CD4-positive, alpha-beta memory T cell (primary cell): ENCODE measurements at regions not wholly inside any gene's neighbourhood (a gene's known extent, or its start where the extent isn't known, plus 50 kb on each side); places are given as distances from the start of the nearest gene placed in this dataset.

Source experiments
- CTCF ChIA-PET: fragments of 350-600 bp; sonication (Branson Sonifier 250); formaldehyde crosslinking; loops from one replicate; lab custom pipeline; 2021; ENCODE audit warnings: inconsistent platforms; ENCODE audit not compliant: partially characterized antibody; lab: Charles Lee
- POLR2A ChIA-PET: fragments of 350-600 bp; sonication (Branson Sonifier 250); formaldehyde crosslinking; loops from one replicate; lab custom pipeline; 2021; ENCODE audit not compliant: partially characterized antibody; lab: Charles Lee
- DNase-seq, 5 donors: peaks; one replicate each; pipeline versions ENCODE4 v3.0.0 to v3.0.0-alpha.2; 2020 to 2022; ENCODE audit warnings: mixed read lengths in 1 of 5
- H3K27ac ChIP-seq: one replicate; pipeline ENCODE4 v1.7.0; 2013; ENCODE audit warnings: low read depth, low read length
- H3K27me3 ChIP-seq: 2 replicates; pipeline ENCODE4 v1.7.0; 2013; ENCODE audit warnings: mild to moderate bottlenecking, low read length, moderate library complexity; ENCODE audit not compliant: insufficient read depth
- H3K36me3 ChIP-seq: 2 replicates; pipeline ENCODE4 v1.7.0; 2013; ENCODE audit warnings: mild to moderate bottlenecking, low read length, moderate library complexity; ENCODE audit not compliant: insufficient read depth
- H3K4me1 ChIP-seq: 2 replicates; pipeline ENCODE4 v1.7.0; 2013; ENCODE audit warnings: mild to moderate bottlenecking, low read length, moderate library complexity; ENCODE audit not compliant: insufficient read depth
- H3K4me3 ChIP-seq, 2 donors: one replicate each; pipeline ENCODE4 v1.7.0; 2013; ENCODE audit warnings: low read length in 2 of 2, mild to moderate bottlenecking in 1 of 2
- H3K9me3 ChIP-seq, 2 donors: one replicate each; pipeline ENCODE4 v1.7.0; 2013; ENCODE audit warnings: low read length in 2 of 2, control low read depth in 1 of 2; ENCODE audit not compliant: control insufficient read depth in 1 of 2
- H3K27ac Mint-ChIP-seq, 7 donors: one replicate each; pipeline ENCODE4 v1.8.0; 2020 to 2021; ENCODE audit warnings: mixed read lengths in 7 of 7, mild to moderate bottlenecking in 6 of 7, inconsistent platforms in 3 of 7, moderate library complexity in 3 of 7
- H3K27me3 Mint-ChIP-seq, 2 donors: one replicate each; pipeline ENCODE4 v1.8.0; 2020 to 2021; ENCODE audit warnings: mixed read lengths in 2 of 2
- H3K36me3 Mint-ChIP-seq, 2 donors: one replicate each; pipeline ENCODE4 v1.8.0; 2020 to 2021; ENCODE audit warnings: mixed read lengths in 2 of 2, inconsistent platforms in 1 of 2, mild to moderate bottlenecking in 1 of 2
- H3K4me1 Mint-ChIP-seq, 4 donors: one replicate each; pipeline ENCODE4 v1.8.0; 2020 to 2021; ENCODE audit warnings: mixed read lengths in 4 of 4, mild to moderate bottlenecking in 1 of 4
- H3K4me3 Mint-ChIP-seq, 8 donors: one replicate each; pipeline ENCODE4 v1.8.0; 2020 to 2021; ENCODE audit warnings: mixed read lengths in 8 of 8, mild to moderate bottlenecking in 7 of 8, moderate library complexity in 6 of 8, inconsistent platforms in 3 of 8
- H3K9me3 Mint-ChIP-seq, 8 donors: one replicate each; pipeline ENCODE4 v1.8.0; 2020 to 2021; ENCODE audit warnings: mixed read lengths in 8 of 8, mild to moderate bottlenecking in 5 of 8, inconsistent platforms in 3 of 8, moderate library complexity in 1 of 8
- intact Hi-C: fragments of 100-400 bp; cut with micrococcal nuclease; formaldehyde crosslinking; loops from one replicate; pipeline ENCODE4 v1.15.1; 2023

DNA sequence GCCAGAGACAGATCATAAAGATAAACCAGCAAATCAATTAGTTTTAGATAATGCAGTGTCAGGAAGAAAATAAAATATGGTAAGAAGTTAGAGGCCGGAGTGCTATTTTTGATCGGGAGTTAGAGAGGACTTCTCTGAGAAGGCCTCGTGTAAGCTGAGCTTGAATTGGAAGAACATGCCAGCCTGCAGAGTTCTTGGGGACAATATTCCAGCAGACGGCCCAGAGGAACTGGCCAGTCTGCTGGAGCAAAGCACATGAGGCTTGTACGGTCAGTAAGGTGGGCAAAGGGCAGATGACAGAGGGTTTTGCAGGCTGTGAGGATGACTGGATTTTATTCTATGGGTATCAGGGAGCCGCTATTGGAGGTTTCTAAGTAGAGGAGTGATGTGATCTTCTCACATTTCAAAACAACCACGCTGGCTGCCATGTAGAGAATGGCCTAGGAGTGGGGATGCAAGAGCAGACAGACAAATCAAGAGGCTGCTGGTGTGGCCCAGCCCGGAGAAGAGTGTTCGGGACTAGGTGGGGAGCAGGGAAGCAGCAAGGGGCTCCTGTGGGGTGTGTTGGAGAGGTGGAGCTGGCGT lies 84.0 kb downstream of the HES1 start:
- Histone ChIP-seq H3K4me3 (no peak overlapping the region), H3K4me1 (no peaks in the 10 kb centered on the region), H3K9me3 (no peaks in the 10 kb centered on the region), H3K27ac (no peak overlapping the region), H3K27me3 (no peaks in the 10 kb centered on the region), H3K36me3 (no peaks in the 10 kb centered on the region)
- H3K27me3 Mint-ChIP-seq: peaks cover 18 to 23% of the 10 kb centered on the region in 2 donors
- H3K36me3 Mint-ChIP-seq: no peaks in the 10 kb centered on the region
- H3K27ac Mint-ChIP-seq: no peak overlapping the region
- no peak overlapping the region for H3K4me3 Mint-ChIP-seq
- DNase-seq: no peak
- H3K4me1 Mint-ChIP-seq: peaks cover 0 to 5% (median 2%) of the 10 kb centered on the region in 4 donors
- POLR2A ChIA-PET: no interaction called here
- intact Hi-C loops: no loop called here
- H3K9me3 Mint-ChIP-seq: no peaks in the 10 kb centered on the region
- CTCF ChIA-PET: no interaction called here

DNA sequence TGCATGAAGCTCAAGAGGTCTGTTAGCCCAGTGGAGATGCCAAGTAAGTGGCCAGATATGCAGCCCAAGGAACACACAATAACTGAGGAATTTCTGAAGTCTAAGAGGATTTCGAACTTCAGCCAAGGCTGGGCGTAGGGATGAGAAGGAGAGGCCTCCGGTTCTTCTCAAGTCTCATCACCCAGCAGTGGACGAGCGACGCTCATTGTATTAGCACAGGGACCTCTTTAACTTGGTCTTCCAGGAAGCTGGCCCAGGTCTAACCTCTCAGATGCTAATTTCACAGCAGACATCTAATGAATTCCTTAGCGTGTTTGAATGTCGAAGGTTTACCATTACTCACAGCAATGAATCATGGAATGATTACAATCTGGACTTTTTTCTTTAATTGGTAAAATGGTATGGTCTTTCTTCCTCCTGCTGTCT lies 85.0 kb downstream of the HES1 start:
- H3K9me3 Mint-ChIP-seq: no peaks in the 10 kb centered on the region
- no peaks in the 10 kb centered on the region for H3K36me3 Mint-ChIP-seq
- no peaks in the 10 kb centered on the region for H3K36me3 ChIP-seq
- H3K27ac ChIP-seq: no peak overlapping the region
- H3K27me3 ChIP-seq: no peaks in the 10 kb centered on the region
- peaks cover 20 to 29% of the 10 kb centered on the region in 2 donors for H3K27me3 Mint-ChIP-seq
- H3K4me3 ChIP-seq: no peak overlapping the region
- DNase-seq: no peak
- POLR2A ChIA-PET: no interaction called here
- H3K9me3 ChIP-seq: no peaks in the 10 kb centered on the region
- no peaks in the 10 kb centered on the region for H3K4me1 ChIP-seq
- CTCF ChIA-PET: no interaction called here
- no peak overlapping the region for H3K4me3 Mint-ChIP-seq
- H3K4me1 Mint-ChIP-seq: peaks cover 0 to 5% (median 2%) of the 10 kb centered on the region in 4 donors
- H3K27ac Mint-ChIP-seq: no peak overlapping the region
- intact Hi-C loops: no loop called here

DNA sequence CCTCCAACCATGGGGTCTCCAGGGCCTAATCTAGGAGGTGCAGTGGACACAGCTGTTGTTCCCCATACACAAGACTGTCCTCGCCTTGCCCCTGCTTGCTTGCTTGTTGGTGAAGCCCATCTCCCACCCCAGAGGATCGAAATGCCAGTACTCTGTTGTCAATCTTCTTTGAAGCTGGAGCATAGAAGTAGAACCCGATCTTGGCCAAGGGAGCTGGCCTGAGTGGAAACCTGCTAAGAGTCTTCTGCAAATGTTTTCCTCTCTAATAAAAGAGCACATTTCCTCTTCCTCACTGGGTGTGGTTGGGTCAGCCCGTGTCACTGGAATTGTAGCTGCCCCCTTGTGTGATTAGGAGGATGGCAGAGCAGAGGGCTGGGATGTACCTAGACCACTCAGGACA lies 85.4 kb downstream of the HES1 start:
- H3K36me3 Mint-ChIP-seq: no peaks in the 10 kb centered on the region
- Histone ChIP-seq H3K36me3 (no peaks in the 10 kb centered on the region), H3K9me3 (no peaks in the 10 kb centered on the region), H3K4me3 (no peak overlapping the region), H3K4me1 (no peaks in the 10 kb centered on the region), H3K27ac (no peak overlapping the region), H3K27me3 (no peaks in the 10 kb centered on the region)
- no peak for DNase-seq
- H3K4me3 Mint-ChIP-seq: no peak overlapping the region
- ChIA-PET CTCF (no interaction called here), POLR2A (no interaction called here)
- no peak overlapping the region for H3K27ac Mint-ChIP-seq
- peaks cover 23 to 33% of the 10 kb centered on the region in 2 donors for H3K27me3 Mint-ChIP-seq
- H3K9me3 Mint-ChIP-seq: no peaks in the 10 kb centered on the region
- intact Hi-C loops: no loop called here
- peaks cover 0 to 5% (median 2%) of the 10 kb centered on the region in 4 donors for H3K4me1 Mint-ChIP-seq

DNA sequence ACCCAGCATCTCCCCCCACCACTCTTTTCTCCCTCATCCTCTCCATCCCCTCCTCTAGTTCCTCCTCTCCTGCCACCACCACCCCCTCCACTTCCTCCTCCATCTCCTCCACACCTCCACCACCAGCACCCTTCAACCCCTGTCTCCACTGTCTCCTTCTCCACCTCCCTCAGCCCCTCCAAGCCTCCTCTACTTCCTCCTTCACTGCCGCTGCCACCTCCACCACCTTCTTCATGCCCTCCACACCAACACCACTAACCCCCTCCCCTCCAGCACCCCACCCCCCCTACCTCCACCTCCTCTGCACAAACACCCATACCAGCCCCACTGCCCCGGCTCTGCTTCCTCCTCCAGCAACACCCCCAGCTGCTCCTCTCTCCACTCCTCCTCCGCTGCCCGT lies 88.0 kb downstream of the HES1 start:
- H3K27me3 Mint-ChIP-seq: peaks cover 31 to 33% of the 10 kb centered on the region in 2 donors

DNA sequence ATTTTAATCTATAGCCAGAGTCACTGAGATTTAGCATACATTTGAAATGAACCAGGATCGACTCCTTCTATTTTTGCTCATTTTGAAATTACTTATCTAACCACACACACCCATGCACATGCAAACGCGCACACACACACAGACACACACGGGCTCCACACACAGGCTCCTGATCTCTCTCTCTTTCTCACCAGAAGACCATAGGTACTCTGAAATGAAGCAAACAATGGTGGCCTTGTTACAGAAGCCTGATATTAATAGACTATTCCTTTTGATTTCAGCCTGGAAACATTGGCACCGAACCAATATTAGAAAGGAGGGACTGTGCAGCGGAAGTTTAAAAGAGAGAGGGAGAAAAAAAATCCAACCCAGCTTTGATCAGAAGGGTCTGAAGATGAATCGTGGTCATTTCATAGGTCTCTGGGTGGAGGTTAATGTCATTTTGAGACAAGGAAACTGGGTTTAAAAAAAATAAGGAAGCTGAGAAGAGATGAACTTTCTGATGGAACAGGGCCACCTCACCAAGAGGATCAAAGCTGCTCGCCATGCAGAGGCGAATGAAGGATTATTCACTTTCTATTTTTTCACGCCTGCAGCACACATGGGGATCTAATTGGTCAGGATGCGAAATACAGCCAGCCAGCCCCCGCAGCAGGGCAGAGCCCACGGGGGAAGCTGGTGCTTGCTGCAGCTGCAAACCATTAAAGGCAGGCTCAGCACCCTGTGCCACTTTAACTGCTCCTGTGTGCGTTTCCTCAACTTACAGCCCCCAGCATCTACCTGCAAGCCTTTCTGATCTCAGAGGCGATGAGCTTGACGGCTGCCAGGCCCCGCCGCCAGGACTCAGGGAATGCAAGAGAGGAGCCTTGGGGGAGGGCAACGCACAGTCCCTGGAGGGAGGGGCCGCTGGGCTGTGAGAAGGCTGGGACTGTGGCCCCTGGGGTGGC lies 88.8 kb downstream of the HES1 start:
- ChIA-PET CTCF (no interaction called here), POLR2A (no interaction called here)
- Histone ChIP-seq H3K27ac (no peak overlapping the region), H3K4me3 (no peak overlapping the region), H3K36me3 (no peaks in the 10 kb centered on the region), H3K4me1 (no peaks in the 10 kb centered on the region), H3K27me3 (no peaks in the 10 kb centered on the region), H3K9me3 (no peaks in the 10 kb centered on the region)
- Mint-ChIP-seq H3K4me1 (peaks cover 0 to 5% (median 2%) of the 10 kb centered on the region in 4 donors), H3K36me3 (no peaks in the 10 kb centered on the region), H3K27me3 (peaks cover 31 to 33% of the 10 kb centered on the region in 2 donors), H3K27ac (no peak overlapping the region), H3K4me3 (peak overlapping the region in 1 of 8 donors; percentile 42), H3K9me3 (peaks cover 0 to 6% (median 2%) of the 10 kb centered on the region in 8 donors)
- DNase-seq: no peak
- intact Hi-C loops: no loop called here

More for the DNA sequence above, 88.0 kb downstream of the HES1 start:
- Histone ChIP-seq H3K27me3 (no peaks in the 10 kb centered on the region), H3K4me1 (no peaks in the 10 kb centered on the region), H3K36me3 (no peaks in the 10 kb centered on the region), H3K9me3 (no peaks in the 10 kb centered on the region), H3K27ac (no peak overlapping the region), H3K4me3 (no peak overlapping the region)
- ChIA-PET CTCF (no interaction called here), POLR2A (no interaction called here)
- peaks cover 0 to 5% (median 2%) of the 10 kb centered on the region in 4 donors for H3K4me1 Mint-ChIP-seq
- peaks cover 0 to 6% (median 2%) of the 10 kb centered on the region in 8 donors for H3K9me3 Mint-ChIP-seq
- no peaks in the 10 kb centered on the region for H3K36me3 Mint-ChIP-seq
- no peak overlapping the region for H3K27ac Mint-ChIP-seq
- H3K4me3 Mint-ChIP-seq: peak overlapping the region in 1 of 8 donors; percentile 42
- intact Hi-C loops: no loop called here
- DNase-seq: no peak

DNA sequence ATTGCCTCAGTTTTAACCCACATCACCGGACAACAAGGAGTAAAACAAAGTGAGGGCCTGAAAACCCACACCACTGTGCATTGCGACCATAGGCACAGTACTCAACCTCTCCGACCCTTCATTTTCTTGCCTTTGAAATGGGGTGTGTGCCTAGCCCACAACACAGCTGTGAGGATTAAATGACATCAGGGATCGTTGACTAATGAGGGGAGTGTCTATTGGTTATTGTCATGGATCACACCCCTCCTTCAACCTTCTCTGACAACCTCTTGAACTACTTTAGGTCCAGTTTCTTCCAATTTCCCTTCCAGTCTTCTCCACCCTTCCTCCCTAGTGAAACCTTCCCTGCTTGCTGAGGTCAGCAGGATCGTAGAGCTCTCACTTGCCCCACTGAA lies 89.5 kb downstream of the HES1 start:
- Mint-ChIP-seq H3K27me3 (peaks cover 29 to 33% of the 10 kb centered on the region in 2 donors), H3K9me3 (peaks cover 0 to 6% (median 2%) of the 10 kb centered on the region in 8 donors), H3K36me3 (no peaks in the 10 kb centered on the region), H3K4me3 (no peak overlapping the region), H3K27ac (no peak overlapping the region), H3K4me1 (peaks cover 0 to 5% (median 2%) of the 10 kb centered on the region in 4 donors)
- Histone ChIP-seq H3K4me1 (no peaks in the 10 kb centered on the region), H3K27ac (no peak overlapping the region), H3K36me3 (no peaks in the 10 kb centered on the region), H3K9me3 (no peaks in the 10 kb centered on the region), H3K4me3 (no peak overlapping the region), H3K27me3 (no peaks in the 10 kb centered on the region)
- intact Hi-C loops: no loop called here
- ChIA-PET CTCF (no interaction called here), POLR2A (no interaction called here)
- no peak for DNase-seq

DNA sequence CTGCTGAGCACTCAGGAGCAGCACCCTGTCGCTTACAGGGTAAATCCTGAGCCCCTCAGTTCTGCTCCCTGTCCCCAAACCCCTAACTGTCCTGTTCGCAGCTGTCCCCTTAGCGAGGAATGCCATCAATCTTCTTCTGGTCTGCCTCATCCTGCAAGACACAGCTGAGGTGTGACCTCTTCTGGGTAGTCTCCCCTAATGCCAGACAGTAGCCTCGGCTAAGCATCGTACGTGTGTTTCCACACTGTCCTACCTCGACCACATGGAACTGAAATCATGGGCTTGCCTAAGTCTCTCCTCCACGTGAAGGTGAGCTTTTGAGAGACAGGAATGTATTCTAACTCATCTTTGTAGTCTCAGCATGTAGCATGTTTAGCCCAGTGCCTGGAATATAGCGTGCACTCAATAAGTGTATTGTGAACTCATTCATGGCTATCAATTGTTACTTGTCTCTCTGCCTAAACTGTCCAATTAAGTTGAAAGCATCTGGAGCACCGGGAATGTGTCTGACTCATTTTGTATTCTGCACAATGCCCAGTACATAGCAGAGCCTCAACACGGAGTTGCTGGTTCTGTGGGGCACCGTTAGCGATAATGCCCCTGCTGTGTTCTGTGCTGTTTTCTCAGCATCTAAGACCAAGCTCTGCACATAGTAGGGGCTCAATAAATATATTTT lies 90.2 kb downstream of the HES1 start:
- Mint-ChIP-seq H3K27ac (no peak overlapping the region), H3K4me1 (peaks cover 0 to 5% (median 2%) of the 10 kb centered on the region in 4 donors)
- CTCF ChIA-PET: no interaction called here

More for the DNA sequence above, 90.2 kb downstream of the HES1 start:
- H3K4me3 ChIP-seq: no peak overlapping the region
- DNase-seq: no peak
- no peak overlapping the region for H3K27ac ChIP-seq
- H3K9me3 Mint-ChIP-seq: peaks cover 0 to 6% (median 2%) of the 10 kb centered on the region in 8 donors
- intact Hi-C loops: no loop called here
- peaks cover 28 to 34% of the 10 kb centered on the region in 2 donors for H3K27me3 Mint-ChIP-seq
- no peaks in the 10 kb centered on the region for H3K4me1 ChIP-seq
- no peaks in the 10 kb centered on the region for H3K36me3 ChIP-seq
- H3K9me3 ChIP-seq: no peaks in the 10 kb centered on the region
- no peaks in the 10 kb centered on the region for H3K27me3 ChIP-seq
- H3K36me3 Mint-ChIP-seq: no peaks in the 10 kb centered on the region
- POLR2A ChIA-PET: no interaction called here
- no peak overlapping the region for H3K4me3 Mint-ChIP-seq
